ENCODE measurements at regions not wholly inside any gene's neighbourhood (a gene's known extent, or its start where the extent isn't known, plus 50 kb on each side); places are given as distances from the start of the nearest gene placed in this dataset.

DNA sequence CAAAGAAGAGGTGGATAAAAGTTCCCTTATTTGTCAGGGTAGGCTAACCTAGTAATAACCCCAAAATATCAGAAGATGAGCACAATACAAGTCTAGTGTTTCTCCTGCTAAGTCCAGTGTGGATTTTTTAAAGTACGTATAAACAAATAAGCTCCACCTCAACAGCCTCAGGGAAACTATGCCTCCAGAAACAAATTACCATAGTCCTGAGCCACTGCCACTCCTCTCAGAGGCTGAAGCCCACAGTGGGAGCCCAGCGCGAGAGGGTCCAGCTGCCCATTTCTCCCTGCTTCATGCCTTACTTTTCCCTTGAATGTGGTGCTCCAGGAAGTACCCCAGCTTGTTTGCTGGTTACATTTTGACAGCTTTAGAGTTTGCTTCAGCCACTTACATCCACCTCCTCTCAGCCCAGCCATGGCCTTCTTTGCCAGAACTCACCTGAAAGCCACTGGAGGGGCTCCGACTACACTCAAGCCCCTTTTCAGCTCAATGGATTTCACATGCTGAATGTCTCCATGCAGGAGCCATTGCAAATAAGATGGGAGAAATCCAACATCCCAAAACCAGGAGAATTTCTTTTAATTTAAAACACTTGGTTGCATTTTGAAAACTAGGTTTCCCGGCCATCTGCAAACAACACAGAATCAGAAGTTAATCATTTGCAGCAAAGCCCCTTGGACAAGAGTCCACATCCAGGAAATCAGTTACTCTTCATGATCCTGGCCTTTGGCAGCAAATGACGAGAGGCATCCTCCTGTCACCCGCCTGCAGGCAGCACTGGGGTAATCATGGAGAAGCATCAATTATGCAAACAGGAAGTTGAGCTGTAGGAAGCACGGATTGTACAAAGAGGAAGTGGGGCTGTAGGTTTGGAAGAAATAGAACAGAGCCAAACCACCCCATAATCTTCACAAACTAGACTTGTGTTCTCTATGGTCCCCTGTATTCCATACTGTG lies 138.1 kb downstream of the HERPUD2 start:
- TF ChIP-seq, protein P1, sequence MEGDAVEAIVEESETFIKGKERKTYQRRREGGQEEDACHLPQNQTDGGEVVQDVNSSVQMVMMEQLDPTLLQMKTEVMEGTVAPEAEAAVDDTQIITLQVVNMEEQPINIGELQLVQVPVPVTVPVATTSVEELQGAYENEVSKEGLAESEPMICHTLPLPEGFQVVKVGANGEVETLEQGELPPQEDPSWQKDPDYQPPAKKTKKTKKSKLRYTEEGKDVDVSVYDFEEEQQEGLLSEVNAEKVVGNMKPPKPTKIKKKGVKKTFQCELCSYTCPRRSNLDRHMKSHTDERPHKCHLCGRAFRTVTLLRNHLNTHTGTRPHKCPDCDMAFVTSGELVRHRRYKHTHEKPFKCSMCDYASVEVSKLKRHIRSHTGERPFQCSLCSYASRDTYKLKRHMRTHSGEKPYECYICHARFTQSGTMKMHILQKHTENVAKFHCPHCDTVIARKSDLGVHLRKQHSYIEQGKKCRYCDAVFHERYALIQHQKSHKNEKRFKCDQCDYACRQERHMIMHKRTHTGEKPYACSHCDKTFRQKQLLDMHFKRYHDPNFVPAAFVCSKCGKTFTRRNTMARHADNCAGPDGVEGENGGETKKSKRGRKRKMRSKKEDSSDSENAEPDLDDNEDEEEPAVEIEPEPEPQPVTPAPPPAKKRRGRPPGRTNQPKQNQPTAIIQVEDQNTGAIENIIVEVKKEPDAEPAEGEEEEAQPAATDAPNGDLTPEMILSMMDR (conservative IDR thresholded peaks at IDR 0.05; ENCODE audit: low read depth, low read length): no peak
- TF ChIP-seq CEBPB (IDR thresholded peaks at IDR 0.05; ENCODE audit: low read depth, low read length) (no peak), RCOR1 (IDR thresholded peaks at IDR 0.05; ENCODE audit: insufficient replicate concordance, low read length) (no peak), RFX5 (IDR thresholded peaks at IDR 0.05; ENCODE audit: low read depth, low read length) (no peak), CHD1 (IDR thresholded peaks at IDR 0.05; ENCODE audit: low read depth, low read length) (no peak), POLR2A (IDR thresholded peaks at IDR 0.05; ENCODE audit: low read depth, low read length) (no peak), BHLHE40 (IDR thresholded peaks at IDR 0.05; ENCODE audit: low read depth, low read length) (no peak), MAZ (IDR thresholded peaks at IDR 0.05; ENCODE audit: borderline replicate concordance, low read depth, low read length) (no peak), MXI1 (IDR thresholded peaks at IDR 0.05; ENCODE audit: borderline replicate concordance, low read depth, low read length) (no peak), MAFK (IDR thresholded peaks at IDR 0.05; ENCODE audit: low read depth, low read length) (no peak)
- TF ChIP-seq, protein P2, sequence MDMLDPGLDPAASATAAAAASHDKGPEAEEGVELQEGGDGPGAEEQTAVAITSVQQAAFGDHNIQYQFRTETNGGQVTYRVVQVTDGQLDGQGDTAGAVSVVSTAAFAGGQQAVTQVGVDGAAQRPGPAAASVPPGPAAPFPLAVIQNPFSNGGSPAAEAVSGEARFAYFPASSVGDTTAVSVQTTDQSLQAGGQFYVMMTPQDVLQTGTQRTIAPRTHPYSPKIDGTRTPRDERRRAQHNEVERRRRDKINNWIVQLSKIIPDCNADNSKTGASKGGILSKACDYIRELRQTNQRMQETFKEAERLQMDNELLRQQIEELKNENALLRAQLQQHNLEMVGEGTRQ (IDR thresholded peaks at IDR 0.05; ENCODE audit: low read depth, low read length): no peak

Data from IMR-90 (cell line).